Mammary epithelial cell (primary cell): ENCODE measurements at regions not wholly inside any gene's neighbourhood (a gene's known extent, or its start where the extent isn't known, plus 50 kb on each side); places are given as distances from the start of the nearest gene placed in this dataset.

Source experiments
- CTCF ChIP-seq, 2 donors: IDR thresholded peaks in 1 of 2; conservative IDR thresholded peaks in 1 of 2; 2 replicates each; pipeline ENCODE4 v1.5.1; 2011 to 2012; ENCODE audit warnings: inconsistent platforms in 2 of 2, low read length in 2 of 2, mild to moderate bottlenecking in 2 of 2, control low read depth in 1 of 2, low read depth in 1 of 2; ENCODE audit not compliant: insufficient read depth in 1 of 2; ENCODE audit errors: extremely low read depth in 1 of 2
- EZH2 ChIP-seq: IDR thresholded peaks from 2 replicates; pipeline ENCODE4 v1.6.1; 2012; ENCODE audit warnings: low read length, inconsistent platforms, borderline replicate concordance

DNA sequence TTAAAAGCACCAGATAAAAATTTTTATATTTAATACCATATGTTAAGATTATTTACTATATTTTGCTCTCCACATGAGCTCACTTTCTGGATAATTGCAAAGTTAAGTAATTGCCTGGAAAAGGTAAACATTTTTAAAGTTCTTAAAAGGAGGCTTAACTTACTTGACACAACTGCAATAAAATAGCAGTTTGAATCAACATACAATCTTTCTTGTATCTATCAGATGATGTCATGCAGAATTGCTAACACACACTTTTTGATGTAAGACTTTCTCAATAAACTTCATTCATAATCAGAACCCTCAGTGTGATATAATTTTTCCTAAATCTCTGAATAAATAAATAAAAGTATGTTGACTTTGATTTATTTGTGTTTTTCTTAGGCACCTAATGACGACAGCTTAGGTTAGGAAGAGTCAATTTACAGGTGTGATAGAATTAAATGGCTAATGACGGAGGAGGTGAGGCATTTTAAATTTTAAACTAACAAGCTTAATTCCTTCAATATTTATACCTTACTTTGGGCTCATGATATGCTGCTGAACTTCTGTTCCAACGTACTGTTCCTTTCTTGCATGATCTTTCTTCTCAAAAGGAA is 99.5 kb downstream of the LYPLAL1 start:
- no peak for TF ChIP-seq CTCF (conservative IDR thresholded peaks at IDR 0.05 in 1 of 2, IDR thresholded peaks at IDR 0.05 in 1 of 2; ENCODE audit: extremely low read depth in 1 of 2, insufficient read depth in 1 of 2, low read depth in 1 of 2, low read length in 2 of 2)
- no peak for TF ChIP-seq EZH2
